ENCODE measurements at regions not wholly inside any gene's neighbourhood (a gene's known extent, or its start where the extent isn't known, plus 50 kb on each side); places are given as distances from the start of the nearest gene placed in this dataset.

GRCh38 chr2:45093663-45094062 is 84.4 kb upstream of the SIX2 start:
- Mint-ChIP-seq H3K27ac (ENCODE audit: unreplicated experiment) (no peak overlapping the region), H3K9me3 (no peaks in the 10 kb centered on the region)

GRCh38 chr2:45093181-45093580 is 83.9 kb upstream of the SIX2 start:
- no peaks in the 10 kb centered on the region for H3K9me3 Mint-ChIP-seq
- no peaks in the 10 kb centered on the region for H3K36me3 Mint-ChIP-seq (ENCODE audit: low read depth)
- DNase-seq (ENCODE audit: low read depth, low spot score), result no peak
- no peak overlapping the region for H3K4me3 Mint-ChIP-seq
- no peak overlapping the region for H3K27ac Mint-ChIP-seq (ENCODE audit: unreplicated experiment)
- TF ChIP-seq CTCF (conservative IDR thresholded peaks at IDR 0.05), result no peak
- H3K4me1 Mint-ChIP-seq, result no peaks in the 10 kb centered on the region
- H3K27me3 Mint-ChIP-seq (ENCODE audit: low read depth), result peaks cover 5% of the 10 kb centered on the region

More at GRCh38 chr2:45093663-45094062, 84.4 kb upstream of the SIX2 start:
- Mint-ChIP-seq H3K4me3 (no peak overlapping the region), H3K36me3 (ENCODE audit: low read depth) (no peaks in the 10 kb centered on the region), H3K27me3 (ENCODE audit: low read depth) (peaks cover 5% of the 10 kb centered on the region), H3K4me1 (no peaks in the 10 kb centered on the region)
- no peak for TF ChIP-seq CTCF (conservative IDR thresholded peaks at IDR 0.05)
- no peak for DNase-seq (ENCODE audit: low read depth, low spot score)

- Mint-ChIP-seq H3K27me3 (ENCODE audit: low read depth) (no peaks in the 10 kb centered on the region), H3K4me3 (no peak overlapping the region), H3K9me3 (peaks cover 6% of the 10 kb centered on the region), H3K27ac (ENCODE audit: unreplicated experiment) (no peak overlapping the region), H3K36me3 (ENCODE audit: low read depth) (no peaks in the 10 kb centered on the region), H3K4me1 (no peaks in the 10 kb centered on the region)
- no peak for DNase-seq (ENCODE audit: low read depth, low spot score)
- TF ChIP-seq CTCF (conservative IDR thresholded peaks at IDR 0.05), result no peak
Measured at GRCh38 chr2:45089554-45090261, 80.5 kb upstream of the SIX2 start.

- Mint-ChIP-seq H3K27me3 (ENCODE audit: low read depth) (peaks cover 8% of the 10 kb centered on the region), H3K9me3 (peaks cover 10% of the 10 kb centered on the region), H3K36me3 (ENCODE audit: low read depth) (no peaks in the 10 kb centered on the region), H3K4me1 (no peaks in the 10 kb centered on the region), H3K27ac (ENCODE audit: unreplicated experiment) (no peak overlapping the region), H3K4me3 (no peak overlapping the region)
- no peak for DNase-seq (ENCODE audit: low read depth, low spot score)
- TF ChIP-seq CTCF (conservative IDR thresholded peaks at IDR 0.05), result no peak
Measured at GRCh38 chr2:45085487-45085886, 76.2 kb upstream of the SIX2 start.

GRCh38 chr2:45084361-45085020 is 75.2 kb upstream of the SIX2 start:
- H3K4me3 Mint-ChIP-seq, result no peak overlapping the region

More at GRCh38 chr2:45084361-45085020, 75.2 kb upstream of the SIX2 start:
- Mint-ChIP-seq H3K9me3 (peaks cover 10% of the 10 kb centered on the region), H3K27ac (ENCODE audit: unreplicated experiment) (no peak overlapping the region), H3K4me1 (no peaks in the 10 kb centered on the region), H3K36me3 (ENCODE audit: low read depth) (no peaks in the 10 kb centered on the region), H3K27me3 (ENCODE audit: low read depth) (peaks cover 8% of the 10 kb centered on the region)
- TF ChIP-seq CTCF (conservative IDR thresholded peaks at IDR 0.05), result no peak
- no peak for DNase-seq (ENCODE audit: low read depth, low spot score)

Data from neural crest cell (in vitro differentiated cells).